ENCODE measurements at regions not wholly inside any gene's neighbourhood (a gene's known extent, or its start where the extent isn't known, plus 50 kb on each side); places are given as distances from the start of the nearest gene placed in this dataset.

GRCh38 chr7:38017320-38017719 lies 96.9 kb downstream of the EPDR1 start:
- H3K27ac ChIP-seq = no peak overlapping the region
- TF ChIP-seq EP300 (IDR thresholded peaks at IDR 0.05) (no peak), CTCF (IDR thresholded peaks at IDR 0.05) (no peak), POLR2A (IDR thresholded peaks at IDR 0.05) (no peak)
- no peak for DNase-seq (ENCODE audit: low spot score in 2 of 2)
- WGBS, 2 donors = 88 to 97% methylated on average over 1 of the region's 1 CpG
- peaks cover 0 to 3% (median 0%) of the 10 kb centered on the region in 4 donors for H3K4me1 ChIP-seq
- no peaks in the 10 kb centered on the region for H3K27me3 ChIP-seq
- H3K9me3 ChIP-seq = peaks cover 0 to 5% (median 2%) of the 10 kb centered on the region in 4 donors
- no peaks in the 10 kb centered on the region for H3K36me3 ChIP-seq
- H3K4me3 ChIP-seq = no peak overlapping the region

- Histone ChIP-seq H3K36me3 (no peaks in the 10 kb centered on the region), H3K4me1 (peaks cover 0 to 3% (median 0%) of the 10 kb centered on the region in 4 donors), H3K9me3 (peaks cover 0 to 3% (median 0%) of the 10 kb centered on the region in 4 donors), H3K4me3 (no peak overlapping the region), H3K27ac (peak overlapping the region in 1 of 4 donors; percentile 8), H3K27me3 (no peaks in the 10 kb centered on the region)
- no peak for TF ChIP-seq POLR2A (IDR thresholded peaks at IDR 0.05)
- TF ChIP-seq EP300 (IDR thresholded peaks at IDR 0.05) = no peak
- TF ChIP-seq CTCF (IDR thresholded peaks at IDR 0.05) = no peak
- 64 to 77% methylated on average over 6 of the region's 6 CpGs for WGBS, 2 donors
- DNase-seq (ENCODE audit: low spot score in 2 of 2) = no peak
Measured at GRCh38 chr7:38020121-38020785, 99.8 kb downstream of the EPDR1 start.

GRCh38 chr7:38021892-38022291 lies 101.5 kb downstream of the EPDR1 start:
- H3K4me1 ChIP-seq = peaks cover 0 to 3% (median 0%) of the 10 kb centered on the region in 4 donors
- no peak for DNase-seq (ENCODE audit: low spot score in 2 of 2)
- no peaks in the 10 kb centered on the region for H3K9me3 ChIP-seq
- H3K4me3 ChIP-seq = no peak overlapping the region
- H3K36me3 ChIP-seq = no peaks in the 10 kb centered on the region
- 94 to 97% methylated on average over 3 of the region's 3 CpGs for WGBS, 2 donors
- TF ChIP-seq CTCF (IDR thresholded peaks at IDR 0.05) = no peak
- H3K27me3 ChIP-seq = no peaks in the 10 kb centered on the region
- no peak overlapping the region for H3K27ac ChIP-seq

GRCh38 chr7:38025815-38026214 lies 105.4 kb downstream of the EPDR1 start:
- WGBS, 2 donors = 81 to 95% methylated on average over 1 of the region's 1 CpG
- H3K9me3 ChIP-seq = no peaks in the 10 kb centered on the region
- no peaks in the 10 kb centered on the region for H3K27me3 ChIP-seq

More at GRCh38 chr7:38025815-38026214, 105.4 kb downstream of the EPDR1 start:
- no peaks in the 10 kb centered on the region for H3K36me3 ChIP-seq
- H3K4me1 ChIP-seq = no peaks in the 10 kb centered on the region
- TF ChIP-seq CTCF (IDR thresholded peaks at IDR 0.05) = no peak
- TF ChIP-seq EP300 (IDR thresholded peaks at IDR 0.05) = no peak
- TF ChIP-seq POLR2A (IDR thresholded peaks at IDR 0.05) = no peak
- no peak for DNase-seq (ENCODE audit: low spot score in 2 of 2)
- no peak overlapping the region for H3K4me3 ChIP-seq
- H3K27ac ChIP-seq = no peak overlapping the region

Measured in tibial nerve (tissue), 4 donors.